RWPE1 (cell line): ENCODE measurements at regions not wholly inside any gene's neighbourhood (a gene's known extent, or its start where the extent isn't known, plus 50 kb on each side); places are given as distances from the start of the nearest gene placed in this dataset.

Experiments used
- CTCF ChIA-PET: fragments of 350-600 bp; sonication (Branson Sonifier 250); formaldehyde crosslinking; extraction: SDS; loops from one replicate; lab custom pipeline; 2021; lab: Yijun Ruan, JAX
- POLR2A ChIA-PET: fragments of 400-600 bp; formaldehyde crosslinking; extraction: SDS; loops from one replicate; lab custom pipeline; 2020; ENCODE audit warnings: antibody characterized with exemption; ENCODE audit not compliant: low non-redundant PET; lab: Yijun Ruan, JAX
- DNase-seq: peaks from one replicate; pipeline ENCODE4 v3.0.0; 2012; ENCODE audit warnings: low spot score
- H3K27ac ChIP-seq: fragments of 450-650 bp; 2 replicates; pipeline ENCODE4 v1.5.1; 2017
- CTCF ChIP-seq: fragments of 450-650 bp; conservative IDR thresholded peaks from 2 replicates; pipeline ENCODE4 v1.5.1; 2017; ENCODE audit warnings: low read depth, mild to moderate bottlenecking

GRCh38 chr6:66032626-66033025, 325.6 kb upstream of the EYS start:
- ChIA-PET CTCF (no interaction called here), POLR2A (no interaction called here)
- H3K27ac ChIP-seq = no peak overlapping the region
- TF ChIP-seq CTCF = no peak
- no peak for DNase-seq

- POLR2A ChIA-PET = no interaction called here
- DNase-seq = no peak
Measured at GRCh38 chr6:66029391-66029790, 322.4 kb upstream of the EYS start.

GRCh38 chr6:65999288-65999791, 292.3 kb upstream of the EYS start:
- ChIA-PET CTCF (no interaction called here), POLR2A (no interaction called here)
- no peak overlapping the region for H3K27ac ChIP-seq
- no peak for DNase-seq
- no peak for TF ChIP-seq CTCF

More at GRCh38 chr6:66029391-66029790, 322.4 kb upstream of the EYS start:
- no peak for TF ChIP-seq CTCF
- no peak overlapping the region for H3K27ac ChIP-seq
- CTCF ChIA-PET = no interaction called here

GRCh38 chr6:65998544-65998943, 291.5 kb upstream of the EYS start:
- TF ChIP-seq CTCF = no peak
- POLR2A ChIA-PET = no interaction called here
- DNase-seq = no peak
- no peak overlapping the region for H3K27ac ChIP-seq
- CTCF ChIA-PET = no interaction called here

- no peak for TF ChIP-seq CTCF
- ChIA-PET POLR2A (no interaction called here), CTCF (no interaction called here)
- no peak overlapping the region for H3K27ac ChIP-seq
- no peak for DNase-seq
Measured at GRCh38 chr6:65997539-65997938, 290.5 kb upstream of the EYS start.

- POLR2A ChIA-PET = no interaction called here
- no peak for TF ChIP-seq CTCF
- H3K27ac ChIP-seq = no peak overlapping the region
- DNase-seq = no peak
- CTCF ChIA-PET = no interaction called here
Measured at GRCh38 chr6:65996096-65996495, 289.1 kb upstream of the EYS start.
